ENCODE measurements at regions not wholly inside any gene's neighbourhood (a gene's known extent, or its start where the extent isn't known, plus 50 kb on each side); places are given as distances from the start of the nearest gene placed in this dataset.

DNA sequence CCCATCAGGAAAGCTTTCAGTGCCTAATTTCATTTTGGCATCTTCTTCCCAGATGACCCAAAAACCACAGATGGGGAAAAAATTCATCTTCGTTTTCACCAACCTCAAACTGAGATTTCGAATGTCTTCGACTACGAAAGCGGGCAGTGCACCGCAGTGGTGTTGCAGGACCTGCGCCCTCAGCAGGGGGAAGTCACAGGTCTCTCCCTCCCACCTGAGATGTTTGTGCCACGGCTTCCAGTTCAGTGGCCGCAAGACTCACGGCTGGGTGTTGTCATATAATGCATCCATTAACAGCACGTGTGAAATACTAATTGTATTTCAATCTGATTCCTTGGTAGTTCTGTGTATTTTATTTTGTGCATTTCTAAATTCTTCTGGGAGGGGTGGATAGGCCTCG, 66.2 kb upstream of the SALL3 start:
- H3K9ac ChIP-seq (ENCODE audit: low read depth, low read length): no peak overlapping the region

DNA sequence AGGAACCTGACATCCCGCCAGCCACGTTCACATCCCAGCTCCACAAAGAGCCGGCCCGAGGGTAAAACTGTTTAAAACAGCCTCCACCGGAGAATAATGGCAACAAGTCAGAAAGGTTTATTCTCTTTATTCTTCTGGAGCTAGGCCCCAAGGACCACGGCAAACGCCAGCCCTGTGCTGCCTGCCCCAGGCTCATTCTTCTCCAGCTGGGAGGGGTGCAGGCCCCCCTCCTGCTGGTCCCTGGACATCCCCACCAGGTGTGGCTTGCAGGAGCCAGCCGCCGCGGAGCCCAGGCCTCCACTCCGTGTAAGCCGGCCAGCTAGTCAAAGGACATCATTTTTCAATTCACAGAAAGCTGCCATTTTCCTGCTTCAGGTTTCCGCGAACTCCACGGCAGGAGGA, 65.8 kb upstream of the SALL3 start:
- Histone ChIP-seq H3K27ac (ENCODE audit: low read depth, low read length) (no peak overlapping the region), H3K4me1 (ENCODE audit: control insufficient read depth, insufficient read depth, low read length) (no peaks in the 10 kb centered on the region), H3K9ac (ENCODE audit: low read depth, low read length) (no peak overlapping the region), H3K36me3 (ENCODE audit: control insufficient read depth, insufficient read depth, low read length) (no peaks in the 10 kb centered on the region), H3K27me3 (ENCODE audit: control insufficient read depth, insufficient read depth, low read length) (no peaks in the 10 kb centered on the region), H3K9me3 (ENCODE audit: control insufficient read depth, insufficient read depth, low read length) (no peaks in the 10 kb centered on the region), H3K4me3 (ENCODE audit: low read depth, low read length) (no peak overlapping the region)

More for the DNA sequence above, 66.2 kb upstream of the SALL3 start:
- no peaks in the 10 kb centered on the region for H3K4me1 ChIP-seq (ENCODE audit: control insufficient read depth, insufficient read depth, low read length)
- no peak overlapping the region for H3K27ac ChIP-seq (ENCODE audit: low read depth, low read length)
- no peaks in the 10 kb centered on the region for H3K9me3 ChIP-seq (ENCODE audit: control insufficient read depth, insufficient read depth, low read length)
- H3K27me3 ChIP-seq (ENCODE audit: control insufficient read depth, insufficient read depth, low read length): no peaks in the 10 kb centered on the region
- no peak overlapping the region for H3K4me3 ChIP-seq (ENCODE audit: low read depth, low read length)
- H3K36me3 ChIP-seq (ENCODE audit: control insufficient read depth, insufficient read depth, low read length): no peaks in the 10 kb centered on the region

DNA sequence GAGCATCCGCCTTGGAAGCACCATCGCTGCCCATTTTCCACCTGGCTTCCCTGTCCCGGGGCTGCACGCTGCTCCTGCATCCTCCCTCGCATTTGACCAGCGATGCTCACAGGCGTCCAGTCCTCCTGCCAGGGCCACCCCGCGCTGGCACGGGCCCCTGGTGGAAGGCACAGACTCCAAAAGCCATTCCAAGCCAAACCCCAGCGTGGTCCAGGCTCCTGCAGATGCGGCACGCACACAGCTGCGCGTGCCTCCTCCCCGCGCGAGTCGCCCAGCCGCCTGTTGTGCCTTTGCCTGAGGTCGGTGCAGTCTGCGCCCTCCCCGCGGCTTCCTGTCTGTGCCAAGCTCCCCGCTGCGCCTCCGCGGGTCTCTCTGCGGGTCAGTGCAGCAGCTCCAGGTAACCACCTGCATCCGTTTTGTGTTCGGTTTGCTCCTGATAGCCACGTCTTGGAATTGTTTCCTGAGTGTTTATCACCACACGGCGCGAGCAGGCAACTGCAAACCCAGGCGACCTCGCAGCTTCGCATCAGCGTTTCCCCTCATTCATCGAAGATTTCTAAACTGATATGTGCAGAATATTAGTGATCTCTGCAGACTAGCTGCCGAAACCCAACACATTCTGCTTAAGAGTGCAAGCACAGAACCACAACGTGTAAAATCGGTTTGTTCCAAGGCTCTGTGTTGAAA, 65.2 kb upstream of the SALL3 start:
- Histone ChIP-seq H3K27me3 (ENCODE audit: control insufficient read depth, insufficient read depth, low read length) (no peaks in the 10 kb centered on the region), H3K4me3 (ENCODE audit: low read depth, low read length) (no peak overlapping the region), H3K36me3 (ENCODE audit: control insufficient read depth, insufficient read depth, low read length) (no peaks in the 10 kb centered on the region), H3K4me1 (ENCODE audit: control insufficient read depth, insufficient read depth, low read length) (no peaks in the 10 kb centered on the region), H3K9ac (ENCODE audit: low read depth, low read length) (no peak overlapping the region), H3K27ac (ENCODE audit: low read depth, low read length) (no peak overlapping the region), H3K9me3 (ENCODE audit: control insufficient read depth, insufficient read depth, low read length) (no peaks in the 10 kb centered on the region)

DNA sequence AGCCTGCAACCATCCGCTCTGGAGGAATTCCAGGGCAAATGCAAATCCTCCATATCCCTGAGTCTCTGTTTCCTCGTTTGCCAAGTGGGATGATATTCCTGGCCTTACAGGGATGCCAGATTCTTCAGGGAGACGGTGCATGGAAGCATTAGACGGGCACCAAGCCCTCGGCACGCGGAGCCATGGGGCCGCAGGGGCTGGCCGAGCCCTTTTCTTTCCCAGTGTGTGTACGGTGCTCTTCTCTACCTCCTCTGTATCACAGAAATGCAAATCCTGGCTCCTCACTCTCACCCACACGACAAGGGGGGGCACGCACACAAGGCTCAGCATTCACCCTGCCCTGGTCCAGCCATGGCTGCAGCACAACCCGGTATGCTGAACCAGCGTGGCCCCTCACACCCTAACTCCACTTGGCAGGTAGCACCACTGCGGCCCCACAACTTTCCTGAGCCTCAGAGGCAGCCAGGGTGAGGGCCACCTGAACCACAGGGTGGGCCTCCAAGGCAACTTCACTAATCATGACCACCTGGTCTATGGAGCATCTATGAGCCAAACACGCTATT, 64.1 kb upstream of the SALL3 start:
- Histone ChIP-seq H3K27me3 (ENCODE audit: control insufficient read depth, insufficient read depth, low read length) (no peaks in the 10 kb centered on the region), H3K36me3 (ENCODE audit: control insufficient read depth, insufficient read depth, low read length) (no peaks in the 10 kb centered on the region), H3K4me1 (ENCODE audit: control insufficient read depth, insufficient read depth, low read length) (no peaks in the 10 kb centered on the region), H3K27ac (ENCODE audit: low read depth, low read length) (no peak overlapping the region), H3K4me3 (ENCODE audit: low read depth, low read length) (no peak overlapping the region), H3K9me3 (ENCODE audit: control insufficient read depth, insufficient read depth, low read length) (no peaks in the 10 kb centered on the region), H3K9ac (ENCODE audit: low read depth, low read length) (no peak overlapping the region)

DNA sequence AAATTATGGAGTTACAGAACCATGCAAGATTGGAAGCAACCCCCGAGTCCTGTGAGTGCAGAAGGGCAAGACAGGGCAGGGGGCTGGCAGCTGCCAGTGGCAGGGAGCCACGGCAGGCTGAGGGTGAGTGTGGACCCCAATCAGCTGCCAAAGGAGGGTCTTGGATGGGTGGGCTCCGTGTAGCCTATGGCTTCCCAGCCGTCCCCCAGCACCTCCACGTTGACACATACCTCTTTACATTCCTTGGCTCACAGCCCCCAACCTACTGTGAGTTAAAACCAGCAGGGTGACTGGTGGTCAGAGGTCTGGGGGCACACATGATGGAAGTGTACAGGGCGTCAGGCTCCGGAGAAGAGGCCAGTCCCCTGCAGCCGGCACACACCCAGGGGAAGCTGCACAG, 60.9 kb upstream of the SALL3 start:
- H3K36me3 ChIP-seq (ENCODE audit: control insufficient read depth, insufficient read depth, low read length): no peaks in the 10 kb centered on the region
- H3K4me1 ChIP-seq (ENCODE audit: control insufficient read depth, insufficient read depth, low read length): no peaks in the 10 kb centered on the region
- no peaks in the 10 kb centered on the region for H3K27me3 ChIP-seq (ENCODE audit: control insufficient read depth, insufficient read depth, low read length)
- H3K9ac ChIP-seq (ENCODE audit: low read depth, low read length): no peak overlapping the region
- H3K9me3 ChIP-seq (ENCODE audit: control insufficient read depth, insufficient read depth, low read length): no peaks in the 10 kb centered on the region
- H3K4me3 ChIP-seq (ENCODE audit: low read depth, low read length): no peak overlapping the region
- no peak overlapping the region for H3K27ac ChIP-seq (ENCODE audit: low read depth, low read length)

DNA sequence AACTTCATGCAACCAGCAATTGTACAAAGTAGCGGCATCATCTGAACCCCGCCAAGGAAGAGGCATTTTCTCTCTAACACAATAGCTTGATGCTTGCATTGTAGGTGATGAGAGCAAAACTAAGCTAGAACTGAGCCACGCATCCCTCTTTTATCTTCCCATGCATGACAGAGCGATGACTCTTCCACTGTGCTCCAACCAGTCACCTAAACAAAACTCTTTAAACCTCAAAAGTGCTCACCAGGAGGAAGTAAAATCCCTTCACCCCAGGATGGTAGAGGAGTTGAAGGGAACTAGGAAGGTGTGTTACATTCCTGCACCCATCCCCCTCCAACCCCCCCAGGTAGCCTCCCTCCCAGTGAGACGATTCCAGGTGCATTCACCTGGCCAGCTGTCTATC, 59.7 kb upstream of the SALL3 start:
- Histone ChIP-seq H3K9me3 (ENCODE audit: control insufficient read depth, insufficient read depth, low read length) (no peaks in the 10 kb centered on the region), H3K27me3 (ENCODE audit: control insufficient read depth, insufficient read depth, low read length) (no peaks in the 10 kb centered on the region), H3K9ac (ENCODE audit: low read depth, low read length) (no peak overlapping the region)

DNA sequence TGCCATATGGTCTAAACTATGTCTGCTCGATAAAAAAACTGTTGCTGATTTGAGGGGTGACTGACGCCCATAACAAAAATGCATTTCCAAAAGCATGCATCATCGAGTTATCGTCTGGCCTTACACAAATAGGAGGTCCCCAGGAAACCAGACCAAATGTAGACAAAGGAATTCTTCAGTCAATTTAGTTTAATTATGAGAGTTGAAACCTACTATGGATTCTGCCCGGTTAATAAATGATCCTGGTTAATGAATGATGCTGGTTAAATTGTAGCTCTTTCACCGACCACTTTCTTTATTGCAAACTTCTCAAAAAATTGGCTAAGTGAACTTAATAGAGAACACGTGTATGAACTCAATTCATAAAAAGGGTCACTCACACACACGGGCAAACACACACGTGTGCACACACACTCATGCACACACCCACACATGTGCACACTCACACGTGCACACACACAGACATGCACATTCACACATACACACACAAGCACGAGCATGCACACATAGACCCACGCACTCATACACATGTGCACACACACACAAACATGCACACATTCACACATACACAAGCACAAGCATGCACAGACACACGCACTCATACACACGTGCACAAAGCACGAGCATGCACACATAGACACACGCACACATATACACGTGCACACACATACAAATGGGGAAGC, 59.0 kb upstream of the SALL3 start:
- no peak overlapping the region for H3K9ac ChIP-seq (ENCODE audit: low read depth, low read length)
- H3K9me3 ChIP-seq (ENCODE audit: control insufficient read depth, insufficient read depth, low read length): no peaks in the 10 kb centered on the region
- no peaks in the 10 kb centered on the region for H3K4me1 ChIP-seq (ENCODE audit: control insufficient read depth, insufficient read depth, low read length)
- no peak overlapping the region for H3K4me3 ChIP-seq (ENCODE audit: low read depth, low read length)
- no peaks in the 10 kb centered on the region for H3K36me3 ChIP-seq (ENCODE audit: control insufficient read depth, insufficient read depth, low read length)
- no peak overlapping the region for H3K27ac ChIP-seq (ENCODE audit: low read depth, low read length)
- H3K27me3 ChIP-seq (ENCODE audit: control insufficient read depth, insufficient read depth, low read length): no peaks in the 10 kb centered on the region

More for the DNA sequence above, 59.7 kb upstream of the SALL3 start:
- Histone ChIP-seq H3K4me3 (ENCODE audit: low read depth, low read length) (no peak overlapping the region), H3K36me3 (ENCODE audit: control insufficient read depth, insufficient read depth, low read length) (no peaks in the 10 kb centered on the region), H3K27ac (ENCODE audit: low read depth, low read length) (no peak overlapping the region), H3K4me1 (ENCODE audit: control insufficient read depth, insufficient read depth, low read length) (no peaks in the 10 kb centered on the region)

DNA sequence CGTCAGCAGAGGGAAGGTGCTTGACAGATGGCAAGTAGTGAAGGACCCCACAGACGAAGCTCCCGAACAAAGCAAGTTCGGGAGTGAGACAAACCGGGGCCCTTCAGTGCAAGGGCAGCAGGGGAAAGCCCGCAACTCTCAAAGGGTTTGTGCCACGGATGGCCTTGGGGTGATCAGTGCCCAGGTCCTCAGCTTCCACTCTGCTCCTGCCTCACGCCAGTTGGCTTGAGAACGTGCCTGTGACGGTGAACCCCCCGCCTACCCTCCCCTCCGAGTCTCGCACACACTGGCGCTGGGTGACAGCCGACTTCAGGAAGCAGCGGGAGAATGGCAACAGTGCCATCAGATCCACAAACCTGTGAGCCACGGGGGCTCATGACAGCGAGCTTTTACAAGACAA, 56.8 kb upstream of the SALL3 start:
- Histone ChIP-seq H3K27ac (ENCODE audit: low read depth, low read length) (no peak overlapping the region), H3K27me3 (ENCODE audit: control insufficient read depth, insufficient read depth, low read length) (no peaks in the 10 kb centered on the region), H3K9ac (ENCODE audit: low read depth, low read length) (no peak overlapping the region), H3K4me1 (ENCODE audit: control insufficient read depth, insufficient read depth, low read length) (no peaks in the 10 kb centered on the region), H3K36me3 (ENCODE audit: control insufficient read depth, insufficient read depth, low read length) (no peaks in the 10 kb centered on the region), H3K9me3 (ENCODE audit: control insufficient read depth, insufficient read depth, low read length) (no peaks in the 10 kb centered on the region), H3K4me3 (ENCODE audit: low read depth, low read length) (no peak overlapping the region)

DNA sequence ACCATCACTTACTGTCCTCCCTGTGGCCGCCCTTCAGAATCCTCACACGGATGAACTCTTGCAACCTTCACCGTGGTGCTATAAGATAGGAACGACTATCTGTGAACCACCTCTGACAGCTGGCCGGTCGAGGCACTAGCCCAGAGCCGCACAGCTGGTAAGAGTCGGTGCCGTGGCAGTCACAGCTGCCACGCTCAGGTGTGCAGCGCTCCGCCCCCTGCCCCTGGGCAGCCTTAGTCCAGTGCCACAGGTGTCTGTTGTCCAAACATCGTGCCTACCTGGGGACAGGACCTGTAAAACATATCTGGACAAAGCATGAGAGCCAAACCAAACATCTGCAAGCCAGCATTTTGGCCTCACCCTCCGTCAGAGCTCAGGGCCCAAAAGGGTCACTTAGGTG, 55.3 kb upstream of the SALL3 start:
- Histone ChIP-seq H3K4me1 (ENCODE audit: control insufficient read depth, insufficient read depth, low read length) (no peaks in the 10 kb centered on the region), H3K9me3 (ENCODE audit: control insufficient read depth, insufficient read depth, low read length) (no peaks in the 10 kb centered on the region), H3K9ac (ENCODE audit: low read depth, low read length) (no peak overlapping the region), H3K27me3 (ENCODE audit: control insufficient read depth, insufficient read depth, low read length) (no peaks in the 10 kb centered on the region), H3K4me3 (ENCODE audit: low read depth, low read length) (no peak overlapping the region), H3K36me3 (ENCODE audit: control insufficient read depth, insufficient read depth, low read length) (no peaks in the 10 kb centered on the region), H3K27ac (ENCODE audit: low read depth, low read length) (no peak overlapping the region)

DNA sequence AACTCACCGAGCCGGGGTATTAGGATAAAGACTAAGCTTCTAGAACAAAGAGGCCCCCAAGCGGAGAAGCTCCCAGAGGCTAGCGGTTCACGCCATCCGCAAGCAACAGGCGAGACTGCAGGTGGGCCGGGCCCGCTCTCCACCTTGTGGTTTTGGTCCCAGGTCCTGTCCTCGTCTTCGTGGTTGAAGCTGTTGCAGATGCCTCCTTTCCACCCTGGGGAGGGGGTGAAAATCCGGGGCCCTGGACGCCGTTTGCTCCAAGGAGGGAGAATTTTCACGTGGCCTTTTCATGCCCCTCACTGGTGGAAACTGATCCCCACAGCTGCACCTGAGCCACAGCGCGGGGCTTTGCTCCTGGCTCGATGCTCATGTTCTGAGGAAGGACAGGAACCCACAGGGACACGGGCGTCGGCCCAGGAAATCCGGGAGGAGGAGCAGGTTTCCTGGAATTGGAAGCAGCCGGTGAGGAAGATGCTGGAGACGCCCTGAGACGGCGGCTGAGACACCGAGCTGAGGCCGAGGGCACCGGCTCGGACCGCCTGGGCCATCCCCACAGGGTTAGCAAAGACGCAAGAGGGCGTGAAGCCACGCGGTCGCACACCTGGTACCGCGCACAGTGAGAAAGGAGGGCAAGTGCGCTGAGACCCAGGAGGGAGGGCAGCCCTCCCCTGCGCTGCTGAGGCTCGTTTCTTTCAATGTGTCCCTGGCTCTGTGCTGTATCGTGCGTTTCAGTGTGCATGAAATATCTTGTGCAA, 54.7 kb upstream of the SALL3 start:
- H3K27me3 ChIP-seq (ENCODE audit: control insufficient read depth, insufficient read depth, low read length): no peaks in the 10 kb centered on the region
- H3K4me1 ChIP-seq (ENCODE audit: control insufficient read depth, insufficient read depth, low read length): no peaks in the 10 kb centered on the region
- H3K4me3 ChIP-seq (ENCODE audit: low read depth, low read length): no peak overlapping the region
- no peak overlapping the region for H3K9ac ChIP-seq (ENCODE audit: low read depth, low read length)
- no peaks in the 10 kb centered on the region for H3K9me3 ChIP-seq (ENCODE audit: control insufficient read depth, insufficient read depth, low read length)
- H3K27ac ChIP-seq (ENCODE audit: low read depth, low read length): no peak overlapping the region
- no peaks in the 10 kb centered on the region for H3K36me3 ChIP-seq (ENCODE audit: control insufficient read depth, insufficient read depth, low read length)

Data from HUES48 (cell line).